Epidermal melanocyte (primary cell): ENCODE measurements at regions not wholly inside any gene's neighbourhood (a gene's known extent, or its start where the extent isn't known, plus 50 kb on each side); places are given as distances from the start of the nearest gene placed in this dataset.
"Not testable (repeated sequence)": the region's sequence is repeated elsewhere in the genome, so short reads cannot be mapped to it uniquely, and the experiment has no call there.

ENCODE experiments used
- DNase-seq: peaks from one replicate; pipeline ENCODE4 v3.0.0; 2011; ENCODE audit warnings: low spot score; ENCODE audit not compliant: insufficient read length

GRCh38 chr22:45061332-45061731, 51.5 kb upstream of the PHF21B start:
- DNase-seq: no peak

- DNase-seq: peak; percentile 79
These were observed 54.8 kb upstream of the PHF21B start for GRCh38 chr22:45064313-45065278.

- no peak for DNase-seq
These were observed 55.9 kb upstream of the PHF21B start for GRCh38 chr22:45065726-45066125.

- DNase-seq: no peak
These were observed 57.9 kb upstream of the PHF21B start for GRCh38 chr22:45067731-45068130.

- DNase-seq: no peak
These were observed 60.1 kb upstream of the PHF21B start for GRCh38 chr22:45069925-45070324.

- DNase-seq: no peak
These were observed 61.8 kb upstream of the PHF21B start for GRCh38 chr22:45071618-45072017.

GRCh38 chr22:45072322-45072903, 62.6 kb upstream of the PHF21B start:
- DNase-seq: no peak

- DNase-seq: no peak
These were observed 63.3 kb upstream of the PHF21B start for GRCh38 chr22:45073064-45073463.

GRCh38 chr22:45077286-45077685, 67.5 kb upstream of the PHF21B start:
- DNase-seq: no peak

- DNase-seq: no peak
These were observed 68.1 kb upstream of the PHF21B start for GRCh38 chr22:45077826-45078334.

- DNase-seq: no peak
These were observed 73.0 kb upstream of the PHF21B start for GRCh38 chr22:45082795-45083194.

GRCh38 chr22:45083659-45084305, 74.0 kb upstream of the PHF21B start:
- no peak for DNase-seq

- DNase-seq: no peak
These were observed 74.7 kb upstream of the PHF21B start for GRCh38 chr22:45084400-45084920.

- DNase-seq: no peak
These were observed 75.9 kb upstream of the NUP50 start for GRCh38 chr22:45087802-45088201.

- no peak for DNase-seq
These were observed 75.1 kb upstream of the NUP50 start for GRCh38 chr22:45088576-45088975.

- DNase-seq: peak; percentile 64
These were observed 73.2 kb upstream of the NUP50 start for GRCh38 chr22:45090497-45090910.

GRCh38 chr22:45091254-45091854, 72.4 kb upstream of the NUP50 start:
- DNase-seq: no peak

GRCh38 chr22:45091875-45092274, 71.8 kb upstream of the NUP50 start:
- not testable (repeated sequence) for DNase-seq

- DNase-seq: no peak
These were observed 71.1 kb upstream of the NUP50 start for GRCh38 chr22:45092644-45093043.

GRCh38 chr22:45093609-45094008, 70.1 kb upstream of the NUP50 start:
- no peak for DNase-seq

GRCh38 chr22:45094081-45094720, 69.5 kb upstream of the NUP50 start:
- no peak for DNase-seq
